ENCODE measurements at regions not wholly inside any gene's neighbourhood (a gene's known extent, or its start where the extent isn't known, plus 50 kb on each side); places are given as distances from the start of the nearest gene placed in this dataset.
"Not testable (repeated sequence)": the region's sequence is repeated elsewhere in the genome, so short reads cannot be mapped to it uniquely, and the experiment has no call there.

GRCh38 chr1:29549728-29550118, 313.4 kb downstream of the PTPRU start:
- not testable (repeated sequence) for DNase-seq

- no peak for DNase-seq
Measured at GRCh38 chr1:29549001-29549400, 312.7 kb downstream of the PTPRU start.

GRCh38 chr1:29548091-29548490, 311.8 kb downstream of the PTPRU start:
- no peak for DNase-seq

GRCh38 chr1:29547300-29547699, 311.0 kb downstream of the PTPRU start:
- DNase-seq, result no peak

GRCh38 chr1:29546496-29546895, 310.2 kb downstream of the PTPRU start:
- no peak for DNase-seq

GRCh38 chr1:29544406-29544805, 308.1 kb downstream of the PTPRU start:
- no peak for DNase-seq

GRCh38 chr1:29543586-29543985, 307.3 kb downstream of the PTPRU start:
- no peak for DNase-seq

- no peak for DNase-seq
Measured at GRCh38 chr1:29542548-29542947, 306.2 kb downstream of the PTPRU start.

GRCh38 chr1:29541631-29542030, 305.3 kb downstream of the PTPRU start:
- DNase-seq, result no peak

GRCh38 chr1:29540801-29541357, 304.6 kb downstream of the PTPRU start:
- DNase-seq, result no peak

- DNase-seq, result no peak
Measured at GRCh38 chr1:29539971-29540370, 303.6 kb downstream of the PTPRU start.

- no peak for DNase-seq
Measured at GRCh38 chr1:29538586-29538985, 302.3 kb downstream of the PTPRU start.

- no peak for DNase-seq
Measured at GRCh38 chr1:29532751-29533150, 296.4 kb downstream of the PTPRU start.

- DNase-seq, result no peak
Measured at GRCh38 chr1:29532285-29532684, 296.0 kb downstream of the PTPRU start.

GRCh38 chr1:29531596-29531995, 295.3 kb downstream of the PTPRU start:
- no peak for DNase-seq

GRCh38 chr1:29529677-29530278, 293.5 kb downstream of the PTPRU start:
- no peak for DNase-seq

GRCh38 chr1:29527314-29528004, 291.1 kb downstream of the PTPRU start:
- DNase-seq, result no peak

GRCh38 chr1:29525941-29526340, 289.6 kb downstream of the PTPRU start:
- DNase-seq, result no peak

GRCh38 chr1:29524285-29525065, 288.2 kb downstream of the PTPRU start:
- no peak for DNase-seq

GRCh38 chr1:29523576-29523975, 287.3 kb downstream of the PTPRU start:
- DNase-seq, result no peak

- DNase-seq, result no peak
Measured at GRCh38 chr1:29523136-29523535, 286.8 kb downstream of the PTPRU start.

GRCh38 chr1:29521811-29522580, 285.7 kb downstream of the PTPRU start:
- DNase-seq, result no peak

GRCh38 chr1:29521438-29521715, 285.1 kb downstream of the PTPRU start:
- no peak for DNase-seq
